IPS DF 19.7 (cell line): ENCODE measurements at regions not wholly inside any gene's neighbourhood (a gene's known extent, or its start where the extent isn't known, plus 50 kb on each side); places are given as distances from the start of the nearest gene placed in this dataset.

Experiments
- DNase-seq: peaks from one replicate; pipeline ENCODE4 v3.0.0-alpha.2; 2013; ENCODE audit warnings: low read depth, low spot score

DNA sequence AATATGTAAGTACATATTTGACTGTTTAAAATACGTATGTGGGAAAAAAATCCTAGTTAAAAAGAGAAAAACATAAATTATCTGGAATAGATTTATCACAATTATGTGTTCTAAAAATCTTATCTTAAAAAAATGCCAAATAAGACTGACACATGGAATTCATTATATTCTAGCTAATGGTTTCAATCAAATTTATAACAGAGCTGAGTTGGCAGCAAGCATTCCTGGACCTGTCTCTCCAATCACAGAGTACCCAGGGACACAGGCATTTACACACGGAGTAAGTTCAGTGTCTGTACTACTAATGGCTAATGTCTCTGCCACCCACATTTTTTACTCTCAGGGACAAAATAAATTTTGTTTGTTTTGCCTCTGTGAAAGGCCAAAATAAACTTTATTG, 122.3 kb downstream of the RPS12 start:
- DNase-seq: no peak

- peak; percentile 23 for DNase-seq
These were observed 123.1 kb downstream of the RPS12 start for GRCh38 chr6:132937466-132937906.

- no peak for DNase-seq
These were observed 134.5 kb downstream of the RPS12 start for GRCh38 chr6:132948889-132949288.

DNA sequence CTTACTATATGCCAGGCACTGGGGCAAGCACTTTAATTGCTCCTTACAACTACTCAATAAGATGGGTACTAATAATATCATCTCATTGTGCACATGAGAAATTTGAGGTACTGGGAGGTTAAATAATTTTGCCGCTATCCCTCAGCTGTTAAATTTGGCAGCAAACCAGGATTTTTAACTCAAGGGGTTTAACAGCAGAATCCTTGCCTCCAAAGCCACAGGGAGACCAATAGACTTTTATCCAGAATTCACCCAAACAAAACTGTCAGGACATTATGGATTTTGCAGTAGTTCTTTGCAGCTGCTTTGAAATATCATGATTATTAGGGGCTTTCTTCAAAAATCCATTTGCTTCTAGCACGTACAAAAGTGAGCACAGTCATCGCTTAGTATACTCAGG, 136.2 kb downstream of the RPS12 start:
- DNase-seq: no peak

DNA sequence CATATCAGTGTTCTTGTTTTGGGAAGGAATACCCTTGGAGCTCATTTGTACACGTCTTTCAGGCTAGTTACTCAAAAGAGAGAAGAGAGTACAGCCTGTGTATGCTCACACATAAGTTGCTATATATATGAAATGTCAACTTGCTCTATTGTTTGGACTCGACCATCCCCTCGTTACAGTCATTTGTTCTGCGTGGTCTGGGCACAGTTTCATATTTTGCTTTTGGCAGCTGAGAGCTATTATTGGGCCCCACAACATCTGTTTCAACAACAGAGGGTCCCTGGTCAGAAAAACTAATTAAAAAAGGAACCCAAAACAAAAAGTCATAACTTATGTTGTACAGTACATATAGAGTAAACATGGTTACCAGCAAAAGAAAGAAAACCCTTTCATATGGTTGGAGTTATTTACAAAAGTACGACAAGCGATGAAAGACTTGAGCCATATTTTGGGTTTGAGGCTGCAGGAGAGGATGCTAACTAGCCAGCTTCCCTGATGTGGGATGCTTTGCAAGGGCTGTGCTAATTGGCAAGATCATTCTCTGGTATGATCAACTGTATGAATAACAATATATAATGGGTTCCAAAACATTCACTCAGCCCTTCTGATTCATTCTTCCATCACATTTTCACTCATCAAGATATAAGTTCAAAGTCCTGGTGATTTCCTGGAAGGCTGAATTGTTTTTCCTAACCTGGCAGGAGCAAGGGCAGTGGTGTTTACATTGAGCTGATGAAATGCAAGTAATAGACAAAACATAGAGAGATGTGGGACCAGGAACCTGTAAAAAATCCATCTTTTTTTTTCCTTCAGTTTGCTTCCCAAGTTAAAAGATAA, 137.9 kb downstream of the RPS12 start:
- DNase-seq: no peak

GRCh38 chr6:132952986-132953385, 138.6 kb downstream of the RPS12 start:
- no peak for DNase-seq

DNA sequence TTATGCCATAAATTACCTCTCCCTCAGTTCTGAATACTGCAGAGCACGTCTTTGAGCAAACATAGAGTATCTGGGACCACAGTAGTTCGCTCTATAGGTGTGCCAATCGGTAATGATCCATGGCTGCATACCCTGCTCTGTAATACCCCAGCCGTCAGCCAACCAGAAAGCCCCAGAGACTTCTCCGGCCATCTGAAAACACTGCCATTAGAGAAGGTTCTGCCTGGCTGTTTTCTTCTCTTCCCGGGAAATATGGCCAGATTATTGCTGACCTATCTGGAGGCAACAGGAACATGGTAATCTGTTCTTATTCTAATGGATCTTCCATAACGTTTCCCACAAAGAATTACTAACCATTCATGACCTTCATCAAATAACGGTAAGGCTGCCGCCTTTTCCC, 139.9 kb downstream of the RPS12 start:
- no peak for DNase-seq

GRCh38 chr6:132954936-132955335, 140.6 kb downstream of the RPS12 start:
- no peak for DNase-seq

DNA sequence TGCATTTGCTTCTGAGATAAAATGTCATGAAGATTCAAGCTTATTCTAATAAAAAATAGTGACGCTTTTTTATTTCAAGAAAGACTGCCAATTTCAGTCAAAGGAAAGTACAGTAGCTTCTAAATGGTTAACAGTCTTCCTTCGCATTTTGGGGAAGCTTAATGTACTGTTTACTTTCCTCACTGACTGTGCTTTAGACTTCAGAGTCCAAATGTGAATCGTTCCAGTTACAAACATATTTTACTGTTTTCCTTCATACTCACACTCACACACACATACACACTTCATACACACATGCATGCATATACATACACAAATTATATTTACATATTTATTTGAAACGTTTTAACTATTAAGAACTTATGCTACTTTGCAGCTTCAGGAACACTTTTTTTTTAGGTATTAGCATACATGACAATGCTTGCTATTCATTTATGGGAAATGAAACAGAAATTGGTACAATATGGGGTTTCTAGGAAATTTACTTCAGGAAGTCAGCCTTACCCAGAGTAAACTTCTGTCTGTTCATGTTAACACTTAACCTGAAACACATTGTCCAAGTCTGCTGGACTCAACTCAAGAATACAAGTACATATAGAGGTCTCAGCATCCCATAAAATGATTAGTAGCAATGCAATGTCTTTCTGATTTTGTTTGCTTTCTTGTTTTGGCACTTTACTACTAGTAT, 145.4 kb downstream of the RPS12 start:
- no peak for DNase-seq

DNA sequence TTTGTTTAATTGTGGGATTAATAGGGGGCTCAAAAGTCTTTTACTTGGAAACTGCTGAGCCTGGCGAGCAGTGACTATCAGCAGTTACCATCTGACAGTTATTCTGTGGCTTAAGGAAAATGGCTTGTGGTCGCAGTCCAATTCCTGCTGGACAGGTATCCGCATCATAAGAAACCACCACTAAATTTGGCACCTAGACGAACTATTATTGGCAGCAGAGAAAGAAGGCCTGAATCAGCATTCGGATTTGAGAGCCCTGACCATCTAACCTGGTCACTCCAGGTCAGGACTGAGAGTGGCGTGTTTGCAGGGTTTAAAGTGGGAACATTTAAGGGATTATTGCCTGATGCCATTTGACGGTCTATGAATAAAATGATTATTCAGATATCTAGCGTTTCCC, 146.4 kb downstream of the RPS12 start:
- DNase-seq: no peak

GRCh38 chr6:132961122-132961521, 146.8 kb downstream of the RPS12 start:
- no peak for DNase-seq

- DNase-seq: no peak
These were observed 147.2 kb downstream of the RPS12 start for GRCh38 chr6:132961610-132962009.

GRCh38 chr6:132962936-132963868, 148.8 kb downstream of the RPS12 start:
- peak; percentile 35 for DNase-seq

DNA sequence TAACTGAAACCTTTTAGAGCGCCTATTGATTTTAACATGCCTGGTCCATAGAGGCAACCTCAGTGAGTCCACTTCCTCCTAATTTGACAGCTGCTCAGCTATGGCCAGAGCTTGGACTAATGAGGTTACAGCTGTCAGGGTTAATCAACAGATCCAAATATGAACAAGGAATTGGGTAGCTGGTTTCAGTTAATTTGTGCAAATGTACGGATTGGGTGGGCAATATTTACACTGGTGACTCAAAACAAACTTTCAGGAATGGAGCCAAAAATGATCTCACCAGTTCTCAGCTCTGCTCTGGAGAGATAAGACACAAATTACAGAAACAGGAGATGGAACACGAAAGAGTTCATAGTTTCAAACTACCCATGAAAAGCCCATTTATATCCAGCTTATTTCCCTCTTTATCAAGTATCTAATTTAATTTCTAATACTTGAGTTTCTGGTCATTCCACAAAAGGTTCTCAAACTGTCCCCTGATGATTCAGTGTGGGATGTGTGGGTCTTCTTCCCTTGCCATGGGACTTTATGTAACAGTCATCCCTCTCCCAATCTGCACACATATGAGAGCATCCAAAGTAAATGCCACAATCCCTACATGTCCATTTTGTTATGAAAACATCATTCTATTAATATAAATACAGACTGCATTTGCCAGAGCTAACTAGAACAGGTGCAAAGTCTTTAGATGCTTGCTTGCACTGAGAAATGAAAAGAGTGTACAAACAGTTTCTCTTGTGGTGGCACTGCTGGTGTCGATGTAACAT, 149.9 kb downstream of the RPS12 start:
- DNase-seq: no peak

DNA sequence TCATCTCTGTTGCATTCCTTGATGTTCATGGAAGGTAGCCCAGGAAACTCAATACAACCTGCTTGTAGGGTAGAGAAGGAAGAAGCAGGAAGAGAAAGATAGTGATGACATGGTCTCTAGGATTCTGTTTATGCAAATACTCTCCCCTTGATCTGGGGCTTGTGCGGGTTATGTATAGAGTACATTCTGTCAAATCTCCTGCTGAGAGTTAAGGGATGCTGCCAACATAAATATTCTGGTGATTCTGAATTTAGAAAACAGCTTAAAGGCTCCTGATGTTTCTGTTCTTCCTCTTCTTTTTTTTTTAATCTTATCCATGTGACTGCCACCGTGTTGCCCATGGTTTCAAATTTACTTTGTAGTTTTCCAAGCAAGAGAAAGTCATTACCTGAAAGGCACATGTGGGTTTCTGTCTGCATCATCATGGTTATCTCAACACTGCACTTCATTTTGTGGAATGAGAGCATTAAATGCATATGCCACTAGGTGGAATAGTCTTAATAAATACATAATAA, 150.6 kb downstream of the RPS12 start:
- no peak for DNase-seq

DNA sequence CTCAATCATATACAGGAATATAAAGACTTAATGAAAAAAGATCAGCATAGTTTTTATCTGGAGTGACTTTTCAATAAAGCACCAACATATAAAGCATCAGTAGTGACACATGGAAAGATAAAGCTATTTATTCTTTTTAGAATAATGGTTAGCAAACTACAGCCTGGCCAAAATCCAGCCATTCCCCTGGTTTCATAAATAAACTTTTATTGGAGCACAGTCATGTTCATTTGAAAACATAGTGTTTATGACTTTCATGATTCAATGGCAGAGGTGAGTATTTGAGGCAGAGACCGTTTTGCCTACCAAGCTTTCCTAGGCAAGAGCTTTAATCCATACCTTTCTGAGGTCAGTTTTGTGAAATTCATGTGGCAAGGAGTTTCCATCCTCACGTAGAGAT, 153.5 kb downstream of the RPS12 start:
- no peak for DNase-seq

DNA sequence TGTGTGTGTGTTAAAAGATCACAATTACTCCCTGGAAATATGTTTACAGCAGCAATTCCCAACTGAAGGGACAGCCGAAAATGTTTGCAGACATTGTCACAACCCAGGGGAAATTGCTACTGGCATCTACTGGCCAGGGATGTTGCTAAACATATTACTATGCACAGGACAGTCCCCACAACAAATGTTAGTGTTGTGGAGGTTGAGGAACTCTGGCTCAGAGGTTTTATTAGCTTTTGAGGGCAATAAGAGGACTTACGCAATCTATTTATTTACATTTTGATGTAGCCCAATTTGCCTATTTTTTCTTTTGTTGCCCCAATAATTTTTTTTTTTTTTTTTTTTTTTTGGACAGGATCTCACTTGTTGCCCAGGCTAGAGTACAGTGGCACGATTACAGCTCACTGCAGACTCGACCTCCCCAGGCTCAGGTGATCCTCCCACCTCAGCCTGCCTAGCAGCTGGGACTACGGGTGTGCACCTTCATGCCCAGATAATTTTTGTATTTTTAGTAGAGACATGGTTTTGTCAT, 154.1 kb downstream of the RPS12 start:
- no peak for DNase-seq

GRCh38 chr6:132969196-132969595, 154.8 kb downstream of the RPS12 start:
- no peak for DNase-seq

DNA sequence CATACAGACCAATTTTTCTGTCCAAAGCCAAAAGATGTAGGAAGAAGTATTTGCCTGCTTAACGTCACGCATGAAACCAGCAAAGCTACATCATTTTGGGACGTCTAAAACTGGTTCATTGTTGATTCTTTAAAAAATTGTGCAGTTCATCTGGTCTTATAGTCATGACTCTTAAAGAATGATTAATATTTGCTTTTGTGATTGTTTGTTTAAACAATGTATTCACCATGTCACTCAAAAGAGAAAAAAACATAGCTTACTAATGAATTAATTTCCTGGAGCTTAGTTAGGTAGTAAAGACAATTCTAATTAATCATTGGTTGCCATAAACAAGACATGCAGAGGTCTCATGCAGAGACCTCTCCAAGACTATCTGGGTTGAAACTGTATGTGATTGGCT, 157.3 kb downstream of the RPS12 start:
- no peak for DNase-seq

- no peak for DNase-seq
These were observed 157.9 kb downstream of the RPS12 start for GRCh38 chr6:132972254-132972653.

DNA sequence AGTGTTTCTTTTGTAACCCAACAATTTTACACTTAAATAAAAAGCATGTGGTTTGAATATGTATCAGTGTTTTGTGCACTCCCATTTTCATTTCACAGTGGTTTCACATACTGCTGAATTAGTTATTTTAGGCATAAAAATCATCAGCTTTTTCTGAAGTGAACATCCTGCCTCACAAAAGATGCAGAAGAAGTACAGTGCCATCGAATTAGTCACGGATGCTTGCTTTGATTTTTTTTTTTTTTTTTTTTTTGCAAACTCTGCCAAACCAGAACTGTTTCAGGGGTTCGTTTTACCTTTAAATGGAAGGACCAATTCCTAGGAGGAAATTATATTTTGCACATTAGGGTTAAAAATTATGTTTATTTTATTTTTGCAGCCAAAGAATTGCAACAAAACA, 158.6 kb downstream of the RPS12 start:
- no peak for DNase-seq
